ENCODE measurements at regions not wholly inside any gene's neighbourhood (a gene's known extent, or its start where the extent isn't known, plus 50 kb on each side); places are given as distances from the start of the nearest gene placed in this dataset.

DNA sequence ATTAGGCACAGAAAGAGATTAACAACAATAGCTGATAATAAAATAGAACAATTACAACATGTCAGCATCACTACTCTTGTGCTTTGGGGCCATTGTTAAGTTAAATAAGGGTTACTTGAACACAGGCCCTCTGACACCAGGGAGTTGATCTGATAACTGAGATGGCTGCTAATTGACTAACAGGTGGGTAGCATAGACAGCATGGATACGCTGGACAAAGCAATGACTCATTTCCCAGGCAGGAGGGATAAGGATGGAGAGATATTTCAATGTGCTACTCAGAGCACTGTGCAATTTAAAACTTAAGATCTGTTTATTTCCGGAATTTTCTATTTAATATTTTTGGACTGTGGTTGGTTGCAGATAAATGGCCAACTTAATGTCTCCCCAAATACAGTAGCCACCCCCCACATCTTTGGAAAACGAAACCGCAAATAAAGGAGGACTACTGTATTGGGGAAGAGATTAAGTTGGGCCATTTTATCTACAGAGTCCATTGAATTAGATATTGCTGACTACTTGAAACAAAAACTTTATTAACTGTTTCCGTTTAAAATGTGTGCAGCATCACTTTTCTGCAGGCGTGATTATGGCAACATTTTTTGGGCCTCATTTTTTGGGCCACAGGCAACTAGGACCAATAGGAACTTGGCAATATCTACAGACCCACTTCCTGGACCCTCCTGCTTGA, 200.6 kb upstream of the KLF3 start (continued):
- TF ChIP-seq, protein P1, sequence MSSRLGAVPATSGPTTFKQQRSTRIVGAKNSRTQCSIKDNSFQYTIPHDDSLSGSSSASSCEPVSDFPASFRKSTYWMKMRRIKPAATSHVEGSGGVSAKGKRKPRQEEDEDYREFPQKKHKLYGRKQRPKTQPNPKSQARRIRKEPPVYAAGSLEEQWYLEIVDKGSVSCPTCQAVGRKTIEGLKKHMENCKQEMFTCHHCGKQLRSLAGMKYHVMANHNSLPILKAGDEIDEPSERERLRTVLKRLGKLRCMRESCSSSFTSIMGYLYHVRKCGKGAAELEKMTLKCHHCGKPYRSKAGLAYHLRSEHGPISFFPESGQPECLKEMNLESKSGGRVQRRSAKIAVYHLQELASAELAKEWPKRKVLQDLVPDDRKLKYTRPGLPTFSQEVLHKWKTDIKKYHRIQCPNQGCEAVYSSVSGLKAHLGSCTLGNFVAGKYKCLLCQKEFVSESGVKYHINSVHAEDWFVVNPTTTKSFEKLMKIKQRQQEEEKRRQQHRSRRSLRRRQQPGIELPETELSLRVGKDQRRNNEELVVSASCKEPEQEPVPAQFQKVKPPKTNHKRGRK (CRISPR knock-in tag; IDR thresholded peaks at IDR 0.05; ENCODE audit: borderline replicate concordance), result no peak
- no peak for TF ChIP-seq TP53 (CRISPR knock-in tag; IDR thresholded peaks at IDR 0.05)
- TF ChIP-seq SMAD3 (CRISPR knock-in tag; IDR thresholded peaks at IDR 0.05; ENCODE audit: borderline replicate concordance), result no peak
- no peak for TF ChIP-seq MXD4 (CRISPR knock-in tag; IDR thresholded peaks at IDR 0.05; ENCODE audit: borderline replicate concordance)
- TF ChIP-seq NFYB (CRISPR knock-in tag; conservative IDR thresholded peaks at IDR 0.05; ENCODE audit: low read depth), result no peak
- TF ChIP-seq, protein P2, sequence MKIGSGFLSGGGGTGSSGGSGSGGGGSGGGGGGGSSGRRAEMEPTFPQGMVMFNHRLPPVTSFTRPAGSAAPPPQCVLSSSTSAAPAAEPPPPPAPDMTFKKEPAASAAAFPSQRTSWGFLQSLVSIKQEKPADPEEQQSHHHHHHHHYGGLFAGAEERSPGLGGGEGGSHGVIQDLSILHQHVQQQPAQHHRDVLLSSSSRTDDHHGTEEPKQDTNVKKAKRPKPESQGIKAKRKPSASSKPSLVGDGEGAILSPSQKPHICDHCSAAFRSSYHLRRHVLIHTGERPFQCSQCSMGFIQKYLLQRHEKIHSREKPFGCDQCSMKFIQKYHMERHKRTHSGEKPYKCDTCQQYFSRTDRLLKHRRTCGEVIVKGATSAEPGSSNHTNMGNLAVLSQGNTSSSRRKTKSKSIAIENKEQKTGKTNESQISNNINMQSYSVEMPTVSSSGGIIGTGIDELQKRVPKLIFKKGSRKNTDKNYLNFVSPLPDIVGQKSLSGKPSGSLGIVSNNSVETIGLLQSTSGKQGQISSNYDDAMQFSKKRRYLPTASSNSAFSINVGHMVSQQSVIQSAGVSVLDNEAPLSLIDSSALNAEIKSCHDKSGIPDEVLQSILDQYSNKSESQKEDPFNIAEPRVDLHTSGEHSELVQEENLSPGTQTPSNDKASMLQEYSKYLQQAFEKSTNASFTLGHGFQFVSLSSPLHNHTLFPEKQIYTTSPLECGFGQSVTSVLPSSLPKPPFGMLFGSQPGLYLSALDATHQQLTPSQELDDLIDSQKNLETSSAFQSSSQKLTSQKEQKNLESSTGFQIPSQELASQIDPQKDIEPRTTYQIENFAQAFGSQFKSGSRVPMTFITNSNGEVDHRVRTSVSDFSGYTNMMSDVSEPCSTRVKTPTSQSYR (CRISPR knock-in tag; IDR thresholded peaks at IDR 0.05), result no peak
- TF ChIP-seq FOXK1 (CRISPR knock-in tag; IDR thresholded peaks at IDR 0.05), result no peak
- no peak for TF ChIP-seq RORB (CRISPR knock-in tag; IDR thresholded peaks at IDR 0.05)

- CTCF ChIA-PET, result no interaction called here
- no peaks in the 10 kb centered on the region for H3K27me3 Mint-ChIP-seq (ENCODE audit: low read depth)
- H3K9me3 Mint-ChIP-seq, result peaks cover 19% of the 10 kb centered on the region
- H3K4me3 Mint-ChIP-seq, result no peak overlapping the region
- no peak for TF ChIP-seq FOXK1 (CRISPR knock-in tag; IDR thresholded peaks at IDR 0.05)
- no peak for TF ChIP-seq E2F1 (CRISPR knock-in tag; IDR thresholded peaks at IDR 0.05)
- no peak for TF ChIP-seq JAZF1 (CRISPR knock-in tag; IDR thresholded peaks at IDR 0.05)
- no peak for TF ChIP-seq ZNF416 (CRISPR knock-in tag; IDR thresholded peaks at IDR 0.05)
- TF ChIP-seq MYBL2 (CRISPR knock-in tag; IDR thresholded peaks at IDR 0.05), result no peak
- no peak for ATAC-seq
- H3K4me1 Mint-ChIP-seq, result peaks cover 6% of the 10 kb centered on the region
- POLR2A ChIA-PET, result no interaction called here
- H3K27ac Mint-ChIP-seq, result no peak overlapping the region
- peaks cover 14% of the 10 kb centered on the region for H3K36me3 Mint-ChIP-seq
- DNase-seq (ENCODE audit: low spot score), result no peak
Observed at GRCh38 chr4:38464328-38464727, 199.7 kb upstream of the KLF3 start.

GRCh38 chr4:38466401-38466800, 197.6 kb upstream of the KLF3 start:
- Mint-ChIP-seq H3K27me3 (ENCODE audit: low read depth) (no peaks in the 10 kb centered on the region), H3K4me3 (no peak overlapping the region), H3K36me3 (peaks cover 14% of the 10 kb centered on the region), H3K9me3 (peaks cover 19% of the 10 kb centered on the region), H3K4me1 (peaks cover 6% of the 10 kb centered on the region), H3K27ac (no peak overlapping the region)
- ChIA-PET CTCF (no interaction called here), POLR2A (no interaction called here)
- TF ChIP-seq ZSCAN18 (CRISPR knock-in tag; IDR thresholded peaks at IDR 0.05) (no peak), HMGA2 (CRISPR knock-in tag; IDR thresholded peaks at IDR 0.05) (no peak), SMAD4 (CRISPR knock-in tag; IDR thresholded peaks at IDR 0.05) (no peak), E2F1 (CRISPR knock-in tag; IDR thresholded peaks at IDR 0.05) (no peak), TEAD1 (CRISPR knock-in tag; IDR thresholded peaks at IDR 0.05) (no peak), SOX15 (CRISPR knock-in tag; IDR thresholded peaks at IDR 0.05) (no peak), ZNF416 (CRISPR knock-in tag; IDR thresholded peaks at IDR 0.05) (no peak), ATF3 (CRISPR knock-in tag; conservative IDR thresholded peaks at IDR 0.05) (no peak)
- ATAC-seq (no peak), DNase-seq (ENCODE audit: low spot score) (no peak)
